ENCODE measurements at regions not wholly inside any gene's neighbourhood (a gene's known extent, or its start where the extent isn't known, plus 50 kb on each side); places are given as distances from the start of the nearest gene placed in this dataset.

DNA sequence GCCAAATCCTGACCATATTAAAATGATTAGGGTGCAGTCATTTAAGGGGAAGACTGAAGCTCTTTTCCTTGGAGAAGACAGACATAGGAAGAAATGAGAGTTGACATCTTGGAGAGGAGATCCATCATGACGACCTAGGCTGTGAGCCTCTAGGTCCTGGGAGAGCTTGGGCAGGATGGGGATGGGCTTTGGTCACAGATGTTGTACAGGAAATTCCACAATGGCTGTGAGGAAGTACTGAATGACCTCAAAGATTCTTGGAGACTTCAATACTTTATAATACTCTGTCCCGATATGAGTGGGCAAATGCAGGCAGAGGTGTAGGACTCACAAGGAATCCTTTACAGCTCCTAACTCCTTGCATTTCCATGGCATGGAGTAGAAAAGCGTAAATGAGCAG, 204.9 kb upstream of the FRMD6 start:
- no peaks in the 10 kb centered on the region for H3K9me3 ChIP-seq
- H3K27me3 ChIP-seq = no peaks in the 10 kb centered on the region
- TF ChIP-seq, protein P1, sequence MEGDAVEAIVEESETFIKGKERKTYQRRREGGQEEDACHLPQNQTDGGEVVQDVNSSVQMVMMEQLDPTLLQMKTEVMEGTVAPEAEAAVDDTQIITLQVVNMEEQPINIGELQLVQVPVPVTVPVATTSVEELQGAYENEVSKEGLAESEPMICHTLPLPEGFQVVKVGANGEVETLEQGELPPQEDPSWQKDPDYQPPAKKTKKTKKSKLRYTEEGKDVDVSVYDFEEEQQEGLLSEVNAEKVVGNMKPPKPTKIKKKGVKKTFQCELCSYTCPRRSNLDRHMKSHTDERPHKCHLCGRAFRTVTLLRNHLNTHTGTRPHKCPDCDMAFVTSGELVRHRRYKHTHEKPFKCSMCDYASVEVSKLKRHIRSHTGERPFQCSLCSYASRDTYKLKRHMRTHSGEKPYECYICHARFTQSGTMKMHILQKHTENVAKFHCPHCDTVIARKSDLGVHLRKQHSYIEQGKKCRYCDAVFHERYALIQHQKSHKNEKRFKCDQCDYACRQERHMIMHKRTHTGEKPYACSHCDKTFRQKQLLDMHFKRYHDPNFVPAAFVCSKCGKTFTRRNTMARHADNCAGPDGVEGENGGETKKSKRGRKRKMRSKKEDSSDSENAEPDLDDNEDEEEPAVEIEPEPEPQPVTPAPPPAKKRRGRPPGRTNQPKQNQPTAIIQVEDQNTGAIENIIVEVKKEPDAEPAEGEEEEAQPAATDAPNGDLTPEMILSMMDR (IDR thresholded peaks at IDR 0.05) = no peak
- no peak overlapping the region for H3K4me3 ChIP-seq
- no peaks in the 10 kb centered on the region for H3K36me3 ChIP-seq
- H3K27ac ChIP-seq = no peak overlapping the region
- intact Hi-C loops (cut with DNase I) = no loop called here
- peaks cover 3 to 9% of the 10 kb centered on the region in 2 donors for H3K4me1 ChIP-seq
- no peak for DNase-seq (ENCODE audit: low spot score in 2 of 2)

DNA sequence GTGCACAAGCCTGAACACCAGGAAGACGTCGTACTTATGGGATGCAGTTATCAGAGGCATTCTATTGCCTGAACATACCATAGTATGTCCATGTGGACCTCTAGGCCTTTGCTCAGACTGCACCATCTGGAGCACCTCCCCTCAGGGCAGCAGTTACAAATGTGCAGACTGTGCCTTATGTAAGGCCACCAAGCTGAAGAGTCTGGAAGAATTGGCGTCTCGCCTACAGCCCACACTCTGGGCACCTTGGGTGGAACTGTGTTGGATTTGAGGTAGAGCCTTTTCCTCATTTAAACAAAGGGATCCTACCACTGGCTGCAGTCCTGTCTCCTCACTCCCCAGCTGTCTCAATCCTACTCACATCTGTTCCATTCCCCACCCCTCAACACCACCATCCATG, 204.3 kb upstream of the FRMD6 start:
- no peak for DNase-seq (ENCODE audit: low spot score in 2 of 2)
- H3K27me3 ChIP-seq = no peaks in the 10 kb centered on the region
- intact Hi-C loops (cut with DNase I) = no loop called here
- H3K4me3 ChIP-seq = no peak overlapping the region
- H3K4me1 ChIP-seq = peaks cover 3 to 5% of the 10 kb centered on the region in 2 donors
- H3K36me3 ChIP-seq = no peaks in the 10 kb centered on the region
- TF ChIP-seq, protein P1 (IDR thresholded peaks at IDR 0.05) = no peak
- H3K27ac ChIP-seq = no peak overlapping the region
- no peaks in the 10 kb centered on the region for H3K9me3 ChIP-seq

DNA sequence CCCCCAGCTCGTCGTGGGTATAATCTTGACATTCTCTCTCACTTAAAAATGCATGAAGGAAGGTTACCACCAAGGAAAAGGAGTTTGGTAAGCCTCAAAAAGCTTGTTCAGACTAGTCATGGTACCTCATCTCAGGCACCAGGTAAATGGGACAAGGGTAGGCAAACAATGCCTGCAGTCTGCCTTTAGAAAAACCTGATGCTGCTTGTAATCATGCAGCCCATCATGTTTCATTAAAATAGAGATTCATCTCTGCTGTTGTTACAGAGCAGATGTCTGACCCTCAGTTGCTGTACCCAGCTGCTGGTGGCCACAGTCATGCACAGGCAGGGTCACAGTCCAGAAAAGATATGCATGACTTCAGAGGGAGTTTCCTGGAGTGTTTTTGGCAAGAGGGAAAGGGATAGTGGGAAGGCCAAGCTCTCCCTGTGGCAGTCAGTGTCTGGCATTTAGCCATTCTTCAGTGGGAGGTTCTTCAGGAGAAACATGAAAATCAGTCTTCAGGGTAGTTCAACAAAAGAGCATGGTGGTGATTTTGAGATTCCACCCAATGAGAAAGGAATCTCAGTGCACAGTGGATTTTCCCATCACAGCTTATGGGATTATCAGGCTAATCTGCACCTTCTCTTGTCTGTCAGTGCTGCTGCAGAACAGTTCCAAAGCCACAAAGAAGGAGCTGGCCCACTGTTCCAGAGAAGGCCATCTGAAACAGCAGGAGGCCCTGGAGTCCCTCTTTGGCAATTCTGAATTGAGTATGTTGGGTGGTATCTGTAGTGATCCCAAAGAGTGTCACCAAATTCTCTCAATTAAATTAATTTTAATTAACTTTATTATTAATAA, 202.7 kb upstream of the FRMD6 start:
- DNase-seq (ENCODE audit: low spot score in 2 of 2) = no peak
- Histone ChIP-seq H3K27ac (no peak overlapping the region), H3K4me1 (peaks cover 0 to 3% of the 10 kb centered on the region in 2 donors), H3K9me3 (no peaks in the 10 kb centered on the region), H3K4me3 (no peak overlapping the region), H3K27me3 (no peaks in the 10 kb centered on the region), H3K36me3 (no peaks in the 10 kb centered on the region)
- TF ChIP-seq, protein P1 (IDR thresholded peaks at IDR 0.05) = no peak
- intact Hi-C loops (cut with DNase I) = no loop called here

DNA sequence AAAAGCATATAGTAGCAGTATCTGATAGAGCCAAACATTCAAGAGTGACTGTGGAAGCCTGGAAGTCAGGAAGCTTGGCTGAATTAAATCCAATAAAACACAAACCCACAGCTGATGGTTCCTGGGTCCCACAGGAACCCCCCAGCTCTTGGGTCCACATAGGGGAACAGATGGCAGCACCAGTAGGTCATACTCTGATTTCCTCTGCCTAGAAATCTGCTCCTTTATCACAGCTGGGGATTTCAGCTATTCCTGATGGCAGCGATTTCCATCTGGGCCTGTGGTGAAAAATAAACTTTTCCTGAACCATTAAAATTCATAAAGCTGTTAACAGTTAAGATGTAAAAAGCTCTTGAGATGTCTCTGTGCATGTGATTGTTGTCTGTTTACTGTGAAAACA, 202.0 kb upstream of the FRMD6 start:
- no peak for DNase-seq (ENCODE audit: low spot score in 2 of 2)
- no peak overlapping the region for H3K4me3 ChIP-seq
- H3K4me1 ChIP-seq = peaks cover 0 to 3% of the 10 kb centered on the region in 2 donors
- no peaks in the 10 kb centered on the region for H3K27me3 ChIP-seq
- no peaks in the 10 kb centered on the region for H3K36me3 ChIP-seq
- intact Hi-C loops (cut with DNase I) = no loop called here
- H3K27ac ChIP-seq = no peak overlapping the region
- TF ChIP-seq, protein P1 (IDR thresholded peaks at IDR 0.05) = no peak
- H3K9me3 ChIP-seq = no peaks in the 10 kb centered on the region

GRCh38 chr14:51451561-51451960, 200.1 kb upstream of the FRMD6 start:
- no peak overlapping the region for H3K27ac ChIP-seq
- no peaks in the 10 kb centered on the region for H3K36me3 ChIP-seq
- DNase-seq (ENCODE audit: low spot score in 2 of 2) = no peak
- H3K4me3 ChIP-seq = no peak overlapping the region
- no peaks in the 10 kb centered on the region for H3K27me3 ChIP-seq
- H3K4me1 ChIP-seq = peaks cover 0 to 3% of the 10 kb centered on the region in 2 donors
- TF ChIP-seq, protein P1 (IDR thresholded peaks at IDR 0.05) = no peak
- no peaks in the 10 kb centered on the region for H3K9me3 ChIP-seq
- intact Hi-C loops (cut with DNase I) = no loop called here

All from ascending aorta (tissue), 2 donors.